Urothelium cell line (cell line): ENCODE measurements at regions not wholly inside any gene's neighbourhood (a gene's known extent, or its start where the extent isn't known, plus 50 kb on each side); places are given as distances from the start of the nearest gene placed in this dataset.
"Not testable (repeated sequence)": the region's sequence is repeated elsewhere in the genome, so short reads cannot be mapped to it uniquely, and the experiment has no call there.

Experiments used
- DNase-seq: peaks from one replicate; pipeline ENCODE4 v3.0.0; 2011; ENCODE audit warnings: low spot score, mixed read lengths
- FAIRE-seq: peaks from 2 replicates; lab custom pipeline; 2011; peaks lifted over from hg19 to GRCh38; lab: Jason Lieb, UNC

DNA sequence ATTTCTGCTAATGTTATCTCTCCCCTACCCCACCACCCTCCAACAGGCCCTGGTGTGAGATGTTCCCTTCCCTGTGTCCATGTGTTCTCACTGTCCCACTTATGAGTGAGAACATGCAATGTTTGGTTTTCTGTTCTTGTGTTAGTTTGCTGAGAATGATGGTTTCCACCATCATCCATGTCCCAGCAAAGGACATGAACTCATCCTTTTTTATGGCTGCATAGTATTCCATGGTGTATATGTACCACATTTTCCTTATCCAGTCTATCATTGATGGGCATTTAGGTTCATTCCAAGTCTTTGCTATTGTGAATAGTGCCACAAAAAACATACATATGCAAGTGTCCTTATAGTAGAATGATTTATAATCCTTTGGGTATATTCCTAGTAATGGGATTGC lies 104.5 kb downstream of the ZNF33B start:
- not testable (repeated sequence) for FAIRE-seq, DNase-seq

DNA sequence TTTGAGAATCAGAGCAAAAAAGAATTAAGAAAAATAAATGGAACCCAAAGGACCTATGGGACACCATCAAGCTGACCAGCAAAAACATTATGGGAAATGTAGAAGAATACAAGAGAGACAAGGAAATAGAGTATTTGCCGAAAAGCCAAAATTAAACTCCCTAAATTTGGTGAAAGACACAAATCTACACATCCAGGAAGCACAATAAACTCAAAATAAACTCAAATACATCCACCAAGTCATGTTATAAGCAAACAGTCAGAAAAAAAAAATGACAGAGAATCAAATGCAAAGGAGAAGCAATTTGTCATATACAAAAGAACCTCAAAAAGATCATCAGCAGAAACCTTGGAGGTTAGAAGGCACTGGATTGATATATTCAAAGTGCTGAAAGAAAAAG lies 105.4 kb downstream of the ZNF33B start:
- no peak for FAIRE-seq
- no peak for DNase-seq

DNA sequence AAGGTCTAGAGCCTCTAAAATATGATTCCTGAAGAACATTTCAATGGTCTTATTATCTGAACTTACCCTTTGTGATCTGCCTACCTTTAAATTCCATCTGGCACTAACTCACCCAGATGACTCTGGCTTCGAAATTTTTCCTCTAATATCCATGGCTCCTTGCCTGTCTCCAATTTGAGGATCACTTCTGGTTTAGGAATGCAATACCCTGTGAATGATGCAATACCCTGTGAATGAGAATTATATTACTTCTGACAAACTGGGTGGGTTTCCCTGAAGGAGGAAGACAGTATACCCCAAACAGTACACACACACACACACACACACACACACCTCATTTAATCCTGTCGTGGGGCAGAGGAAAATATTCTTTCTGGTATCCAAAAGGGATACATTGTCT lies 115.3 kb downstream of the ZNF33B start:
- no peak for FAIRE-seq
- no peak for DNase-seq

DNA sequence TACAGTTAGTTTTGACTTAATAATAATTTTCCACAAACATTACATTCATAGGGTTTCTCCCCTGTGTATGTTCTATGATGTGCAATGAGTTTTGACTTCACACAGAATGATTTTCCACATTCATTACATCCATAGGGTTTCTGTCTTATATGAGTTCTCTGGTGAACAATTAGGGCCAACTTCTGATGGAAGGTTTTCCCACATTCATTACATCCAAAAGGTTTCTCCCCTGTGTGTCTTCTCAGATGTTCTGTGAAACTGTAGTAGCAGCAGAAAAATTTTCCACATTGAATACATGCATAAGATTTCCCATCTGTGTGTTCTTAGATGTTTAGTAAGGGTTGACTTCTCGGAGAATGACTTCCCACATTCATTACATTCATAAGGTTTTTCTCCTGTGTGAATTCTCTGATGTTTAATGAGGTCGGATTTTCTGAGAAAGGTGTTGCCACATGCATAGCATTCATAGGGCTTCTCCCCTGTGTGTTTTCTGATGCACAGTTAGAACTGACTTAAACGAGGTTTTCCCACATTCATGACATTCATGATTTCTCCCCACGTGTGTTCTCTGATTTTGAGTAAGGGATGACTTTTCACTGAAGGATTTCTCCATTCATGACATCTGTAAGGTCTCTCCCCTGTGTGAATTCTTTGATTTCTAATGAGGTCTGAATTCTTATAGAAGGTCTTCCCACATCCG lies 118.5 kb downstream of the ZNF33B start:
- no peak for DNase-seq
- peak; percentile 42 for FAIRE-seq

DNA sequence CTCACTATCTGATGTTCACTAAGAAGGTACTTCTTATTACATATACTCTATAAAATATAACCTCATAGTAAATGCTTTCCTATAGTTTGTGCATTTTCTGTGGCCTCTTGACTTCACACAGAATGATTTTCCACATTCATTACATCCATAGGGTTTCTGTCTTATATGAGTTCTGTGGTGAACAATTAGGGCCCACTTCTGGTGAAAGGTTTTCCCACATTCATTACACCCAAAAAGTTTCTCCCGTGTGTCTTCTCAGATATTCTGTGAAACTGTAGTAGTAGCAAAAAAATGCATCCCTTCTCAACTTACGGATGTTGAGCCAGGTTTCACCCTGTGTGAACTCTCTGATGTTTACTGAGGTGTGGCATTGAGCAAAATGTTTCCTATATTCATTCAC lies 119.3 kb downstream of the ZNF33B start:
- FAIRE-seq (peak; percentile 55), DNase-seq (no peak)

DNA sequence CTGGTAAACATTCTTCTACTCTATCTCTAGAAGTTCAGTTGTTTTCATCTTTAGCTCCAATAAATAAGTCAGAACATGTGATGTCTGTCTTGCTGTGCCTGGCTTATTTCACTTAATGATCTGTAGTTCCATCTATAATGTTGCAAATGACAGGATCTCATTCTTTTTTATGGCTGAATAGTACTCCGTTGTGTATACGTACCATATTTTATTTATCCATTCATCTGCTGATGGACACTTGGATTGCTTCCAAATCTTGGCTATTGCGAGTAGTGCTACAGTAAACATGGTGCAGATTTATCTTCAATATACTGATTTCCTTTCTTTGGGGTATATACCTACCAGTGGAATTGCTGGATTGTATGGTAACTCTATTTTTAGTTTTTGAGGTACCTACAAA lies 124.4 kb downstream of the ZNF33B start:
- FAIRE-seq (peak; percentile 70), DNase-seq (no peak)

GRCh38 chr10:42491801-42492200 lies 146.6 kb downstream of the ZNF33B start:
- FAIRE-seq, result no peak
- no peak for DNase-seq

DNA sequence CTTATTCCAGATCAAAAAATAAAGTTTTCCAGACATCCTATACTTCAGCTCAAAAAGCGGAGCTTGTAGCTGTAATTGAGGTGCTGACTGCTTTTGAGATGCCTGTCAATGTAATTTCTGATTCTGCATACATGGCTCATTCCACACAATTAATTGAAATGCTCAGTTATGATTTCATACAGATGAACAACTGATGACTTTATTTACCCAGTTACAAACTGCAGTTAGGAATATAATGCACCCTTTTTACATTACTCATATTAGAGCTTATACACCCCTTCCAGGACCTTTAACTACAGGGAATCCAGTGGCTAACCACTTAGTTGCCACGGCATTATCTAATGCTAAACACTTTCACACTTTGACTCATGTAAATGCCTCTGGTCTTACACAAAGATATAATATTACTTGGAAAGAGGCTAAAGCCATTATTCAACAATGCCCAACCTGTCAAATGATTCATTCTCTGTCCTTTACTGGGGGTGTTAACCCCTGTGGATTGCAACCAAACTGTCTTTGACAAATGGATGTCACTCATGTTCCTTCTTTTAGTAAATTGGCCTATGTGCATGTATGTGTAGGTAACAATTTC lies 147.3 kb downstream of the ZNF33B start:
- DNase-seq (no peak), FAIRE-seq (no peak)

- no peak for FAIRE-seq
- DNase-seq, result no peak
These were observed 148.0 kb downstream of the ZNF33B start for GRCh38 chr10:42490368-42490767.

DNA sequence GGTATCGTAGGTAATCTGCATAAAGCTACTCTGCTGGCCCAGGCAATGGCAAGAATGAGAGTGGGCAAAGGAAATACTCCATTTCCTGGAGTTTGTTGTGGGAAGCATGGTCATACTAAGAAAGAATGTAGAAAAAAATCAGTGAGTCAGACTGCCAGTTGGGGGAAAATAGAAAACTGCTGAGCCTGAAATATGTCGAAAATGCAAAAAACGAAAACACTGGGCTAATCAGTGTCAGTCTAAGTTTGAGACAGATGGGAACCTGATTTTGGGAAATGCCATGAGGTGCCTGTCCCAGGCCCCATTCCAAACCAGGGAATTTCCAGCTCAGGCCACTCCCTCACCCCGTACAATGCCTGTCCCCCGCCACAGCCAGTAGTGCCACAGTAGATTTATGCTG lies 150.0 kb downstream of the ZNF33B start:
- DNase-seq (no peak), FAIRE-seq (no peak)

DNA sequence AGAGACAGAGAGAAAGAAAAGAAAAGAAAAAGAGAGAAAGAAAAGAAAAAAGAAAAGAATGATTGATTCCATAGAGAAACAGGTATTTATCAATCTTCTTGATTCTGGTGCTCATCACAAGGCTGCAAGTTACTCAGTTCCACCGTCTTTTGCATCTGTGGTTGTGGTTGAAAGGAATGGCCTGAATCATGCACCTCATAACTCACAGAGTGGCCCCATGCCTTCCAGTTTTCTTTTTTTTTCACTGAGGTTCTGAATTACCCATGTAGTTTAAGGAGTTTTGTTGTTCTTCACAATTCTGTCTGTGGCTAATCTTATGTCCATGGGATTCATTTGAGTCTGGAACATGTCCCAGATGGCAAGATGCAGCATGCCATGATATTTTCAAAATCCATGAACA lies 156.0 kb downstream of the ZNF33B start:
- FAIRE-seq, result no peak
- no peak for DNase-seq

- FAIRE-seq, result peak; percentile 46
- no peak for DNase-seq
These were observed 159.3 kb downstream of the ZNF33B start for GRCh38 chr10:42479057-42479456.

DNA sequence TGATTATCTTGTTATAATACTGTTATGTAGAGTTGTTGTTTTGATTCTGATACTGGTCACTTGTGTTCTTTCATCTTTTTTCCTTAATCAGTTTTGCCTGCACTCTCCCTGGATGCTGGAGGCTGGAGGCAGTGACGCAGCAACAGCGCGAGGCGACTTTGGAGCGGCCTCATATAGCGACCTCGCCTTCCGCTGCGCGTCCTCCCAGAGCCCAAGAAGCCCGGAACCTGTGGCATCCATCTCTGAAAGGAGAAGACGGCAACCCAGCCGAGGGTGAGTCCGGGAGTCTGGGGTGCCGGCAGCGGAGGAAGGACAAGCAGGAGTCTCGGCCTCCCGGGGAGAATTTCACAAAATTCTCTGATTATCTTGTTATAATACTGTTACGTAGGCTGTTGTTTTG lies 161.2 kb downstream of the ZNF33B start:
- DNase-seq (no peak), FAIRE-seq (no peak)

- FAIRE-seq (no peak), DNase-seq (peak; percentile 30)
These were observed 162.3 kb downstream of the ZNF33B start for GRCh38 chr10:42476101-42476500.

DNA sequence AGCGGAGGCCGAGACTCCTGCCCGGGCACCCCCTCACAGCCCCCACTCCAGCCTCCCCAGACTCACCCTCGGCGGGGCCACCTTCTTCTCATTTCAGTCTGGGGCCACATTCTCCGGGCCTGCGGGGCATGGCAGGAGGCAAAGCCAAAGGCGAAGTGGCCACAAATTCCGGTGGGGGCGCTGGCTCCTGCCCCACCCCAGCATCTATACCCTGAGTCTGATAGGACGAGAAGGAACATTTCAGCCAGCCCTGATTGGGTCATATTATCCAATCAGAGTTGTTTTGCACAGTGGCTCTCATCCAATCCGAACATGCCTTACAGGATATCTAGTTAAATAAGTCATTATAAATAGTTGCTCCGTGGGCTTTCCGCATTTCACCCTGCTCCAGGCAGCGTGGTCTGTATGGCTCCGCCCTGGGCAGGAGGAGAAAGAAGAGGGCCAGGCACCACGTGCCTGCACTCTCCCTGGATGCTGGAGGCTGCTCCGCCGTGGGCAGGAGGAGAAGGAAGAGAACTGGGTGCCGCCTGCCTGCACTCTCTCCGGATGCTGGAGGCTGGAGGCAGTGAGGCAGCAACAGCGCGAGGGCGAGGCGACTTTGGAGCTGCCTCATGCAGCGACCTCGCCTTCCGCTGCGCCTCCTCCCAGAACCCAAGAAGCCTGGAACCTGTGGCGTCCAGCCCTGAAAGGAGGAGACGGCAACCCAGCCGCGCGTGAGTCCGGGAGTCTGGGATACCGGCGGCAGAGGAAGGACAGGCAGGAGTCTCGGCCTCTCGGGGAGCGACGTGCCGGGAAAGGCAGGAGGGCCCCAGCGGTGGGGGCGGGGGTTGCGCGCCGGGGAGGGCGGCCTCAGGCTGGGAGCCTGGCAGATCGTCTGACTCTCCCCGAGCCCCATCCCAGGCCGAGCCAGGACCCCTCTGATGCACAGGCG lies 162.9 kb downstream of the ZNF33B start:
- FAIRE-seq (peak; percentile 98), DNase-seq (peak; percentile 95)

DNA sequence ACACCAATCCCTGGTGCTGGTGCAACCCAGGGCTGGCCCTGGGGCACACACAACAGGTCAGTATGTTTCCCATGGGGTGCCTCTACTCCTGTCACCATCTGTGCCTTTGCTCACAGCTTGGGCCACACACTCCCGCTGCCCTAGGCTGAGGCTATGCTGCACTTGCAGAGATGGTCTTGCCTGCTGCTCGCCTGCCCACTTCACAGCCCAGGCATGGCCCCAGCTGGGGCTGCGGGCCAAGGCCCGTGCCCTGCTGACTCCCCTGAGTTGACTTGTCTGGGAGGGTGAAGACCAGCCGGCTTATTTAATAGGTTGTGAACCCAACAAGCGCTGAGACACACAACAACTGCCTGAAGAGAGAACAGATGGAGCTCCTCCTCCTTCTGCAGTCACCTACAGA lies 184.1 kb downstream of the ZNF33B start:
- peak; percentile 87 for FAIRE-seq

GRCh38 chr10:42431095-42431494 lies 207.3 kb downstream of the ZNF33B start:
- no peak for DNase-seq
- FAIRE-seq, result no peak

More for the DNA sequence above, 184.1 kb downstream of the ZNF33B start:
- DNase-seq, result no peak

DNA sequence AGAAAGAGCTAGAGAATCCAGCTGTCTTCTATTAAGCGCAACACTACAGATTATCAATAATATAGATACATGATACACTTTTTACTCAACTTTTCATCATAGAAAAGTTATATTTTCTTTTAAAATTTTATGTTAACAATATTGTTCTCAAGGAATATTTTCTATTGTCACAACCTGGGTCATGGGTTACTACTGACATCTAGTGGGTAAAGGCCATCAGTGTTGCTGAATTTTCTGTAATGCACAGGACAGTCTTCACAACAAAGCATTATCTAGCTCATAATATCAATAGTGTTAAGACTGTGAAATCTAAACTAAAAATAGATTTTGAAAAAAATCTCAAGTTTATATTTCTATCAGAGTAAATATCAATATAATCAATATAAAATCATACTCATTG lies 209.8 kb downstream of the ZNF33B start:
- FAIRE-seq (no peak), DNase-seq (peak; percentile 21)

GRCh38 chr10:42422911-42423310 lies 215.5 kb downstream of the ZNF33B start:
- no peak for DNase-seq
- no peak for FAIRE-seq

DNA sequence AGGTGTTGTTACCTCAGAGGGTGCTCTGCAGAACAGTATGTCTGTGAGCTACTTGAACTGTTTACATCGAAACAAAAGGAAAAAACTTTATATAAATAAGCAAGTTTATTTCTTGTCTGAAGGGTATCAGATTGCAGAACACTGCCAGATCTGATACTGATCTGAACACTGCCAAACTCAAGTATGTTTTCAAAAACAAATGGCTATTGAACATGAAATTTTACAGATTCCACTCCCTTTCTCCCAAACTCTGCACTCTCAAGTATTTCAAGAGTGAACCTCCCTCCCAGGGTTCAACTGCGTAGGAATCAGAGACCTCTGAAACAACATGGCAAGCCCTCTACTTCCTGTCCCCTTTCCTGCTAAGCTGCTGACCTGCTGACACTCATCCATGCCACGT lies 216.6 kb downstream of the ZNF33B start:
- DNase-seq (no peak), FAIRE-seq (no peak)

DNA sequence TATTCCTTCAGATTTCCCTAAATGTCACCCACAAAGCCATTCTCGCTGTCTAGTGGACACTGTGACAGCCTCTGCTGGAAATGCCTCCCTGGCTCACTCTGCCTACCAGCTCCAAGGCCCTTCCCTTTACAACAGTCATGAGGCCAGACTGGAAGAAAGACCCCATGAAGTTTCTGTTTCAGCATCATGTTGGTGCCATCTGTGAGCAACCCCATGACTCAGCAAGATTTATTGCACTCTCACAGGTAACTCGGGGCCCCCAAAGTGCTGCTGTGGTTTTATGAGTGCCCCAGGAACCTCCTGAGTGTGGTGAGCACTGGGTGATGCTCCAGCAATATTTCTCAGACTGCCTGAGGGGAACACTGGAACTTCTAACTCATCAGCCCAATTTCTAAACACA lies 218.6 kb downstream of the ZNF33B start:
- FAIRE-seq (peak; percentile 13), DNase-seq (no peak)
